KMS-11 (cell line): ENCODE measurements at regions not wholly inside any gene's neighbourhood (a gene's known extent, or its start where the extent isn't known, plus 50 kb on each side); places are given as distances from the start of the nearest gene placed in this dataset.

ENCODE experiments used
- H2AFZ ChIP-seq: fragments of 200-600 bp; sonication (generic); 2 replicates; pipeline ENCODE4 v1.6.1; 2016; ENCODE audit warnings: antibody characterized with exemption, mixed run types, low read depth
- H3K27ac ChIP-seq: fragments of 200-600 bp; sonication (generic); 2 replicates; pipeline ENCODE4 v1.6.1; 2016; ENCODE audit warnings: mild to moderate bottlenecking, mixed run types
- H3K27me3 ChIP-seq: fragments of 200-600 bp; sonication (generic); 2 replicates; pipeline ENCODE4 v1.6.1; 2017; ENCODE audit warnings: mild to moderate bottlenecking, low read depth, mixed run types, moderate library complexity; ENCODE audit not compliant: insufficient read depth
- H3K36me3 ChIP-seq: fragments of 200-600 bp; sonication (generic); 2 replicates; pipeline ENCODE4 v1.6.1; 2017; ENCODE audit warnings: mild to moderate bottlenecking, mixed run types; ENCODE audit not compliant: insufficient read depth
- H3K4me1 ChIP-seq: fragments of 200-600 bp; sonication (generic); 2 replicates; pipeline ENCODE4 v1.6.1; 2016; ENCODE audit warnings: mild to moderate bottlenecking, low read depth, mixed run types; ENCODE audit not compliant: poor library complexity, severe bottlenecking
- H3K4me2 ChIP-seq: fragments of 200-600 bp; sonication (generic); 2 replicates; pipeline ENCODE4 v1.7.0; 2016; ENCODE audit warnings: mild to moderate bottlenecking, mixed run types
- H3K4me3 ChIP-seq: fragments of 200-600 bp; sonication (generic); IDR thresholded peaks from 2 replicates; pipeline ENCODE4 v1.6.1; 2017; ENCODE audit warnings: low read depth, low read length, mixed read lengths; ENCODE audit not compliant: insufficient read depth
- H3K79me2 ChIP-seq: fragments of 200-600 bp; sonication (generic); 2 replicates; pipeline ENCODE4 v1.6.1; 2016; ENCODE audit warnings: low read depth, mixed run types; ENCODE audit not compliant: insufficient read depth
- H3K9ac ChIP-seq: fragments of 200-600 bp; sonication (generic); 2 replicates; pipeline ENCODE4 v1.6.1; 2016; ENCODE audit warnings: mild to moderate bottlenecking, mixed run types
- H4K20me1 ChIP-seq: fragments of 200-600 bp; sonication (generic); 2 replicates; pipeline ENCODE4 v1.6.1; 2016; ENCODE audit warnings: mild to moderate bottlenecking, mixed run types; ENCODE audit not compliant: insufficient read depth
- CTCF ChIP-seq: fragments of 200-600 bp; sonication (generic); conservative IDR thresholded peaks from 2 replicates; pipeline ENCODE4 v1.6.1; 2017; ENCODE audit warnings: low read depth, mild to moderate bottlenecking, antibody characterized with exemption, low read length, moderate library complexity, mixed read lengths

DNA sequence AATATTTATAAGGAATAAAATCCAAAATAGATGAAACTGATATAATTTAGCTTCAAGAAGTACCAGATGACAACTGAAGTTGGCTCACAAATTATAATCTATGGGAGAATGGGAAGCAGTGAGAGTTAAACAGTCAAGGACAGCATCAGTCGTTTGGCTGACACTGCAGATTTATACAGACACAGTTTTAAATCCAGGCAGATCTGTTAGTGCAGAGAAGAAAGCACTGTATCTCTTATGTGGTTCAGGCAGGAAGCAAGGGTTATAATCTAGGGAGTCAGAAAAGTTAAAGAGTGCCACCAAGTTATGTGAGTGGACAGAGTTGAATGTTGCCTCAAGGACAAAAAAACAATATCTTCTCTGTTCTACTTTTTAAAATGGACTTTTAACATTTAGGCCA, 880.2 kb downstream of the TSN start:
- Histone ChIP-seq H4K20me1 (no peaks in the 10 kb centered on the region), H3K27me3 (no peaks in the 10 kb centered on the region), H2AFZ (no peak overlapping the region), H3K9ac (no peak overlapping the region), H3K4me3 (no peak overlapping the region), H3K4me1 (no peaks in the 10 kb centered on the region), H3K27ac (no peak overlapping the region), H3K79me2 (no peaks in the 10 kb centered on the region), H3K36me3 (no peaks in the 10 kb centered on the region), H3K4me2 (no peak overlapping the region)
- TF ChIP-seq CTCF, result no peak

GRCh38 chr2:122636097-122636496, 880.6 kb downstream of the TSN start:
- Histone ChIP-seq H4K20me1 (no peaks in the 10 kb centered on the region), H3K9ac (no peak overlapping the region), H3K27ac (no peak overlapping the region), H3K79me2 (no peaks in the 10 kb centered on the region), H3K4me1 (no peaks in the 10 kb centered on the region), H3K4me2 (no peak overlapping the region), H2AFZ (no peak overlapping the region), H3K4me3 (no peak overlapping the region), H3K27me3 (no peaks in the 10 kb centered on the region), H3K36me3 (no peaks in the 10 kb centered on the region)
- no peak for TF ChIP-seq CTCF

GRCh38 chr2:122639176-122639575, 883.7 kb downstream of the TSN start:
- no peak overlapping the region for H2AFZ ChIP-seq
- H3K27ac ChIP-seq, result no peak overlapping the region
- no peaks in the 10 kb centered on the region for H4K20me1 ChIP-seq
- H3K4me3 ChIP-seq, result no peak overlapping the region
- no peaks in the 10 kb centered on the region for H3K79me2 ChIP-seq
- no peaks in the 10 kb centered on the region for H3K27me3 ChIP-seq
- no peak overlapping the region for H3K4me2 ChIP-seq
- no peak overlapping the region for H3K9ac ChIP-seq
- no peak for TF ChIP-seq CTCF
- H3K36me3 ChIP-seq, result no peaks in the 10 kb centered on the region
- H3K4me1 ChIP-seq, result no peaks in the 10 kb centered on the region

- Histone ChIP-seq H2AFZ (no peak overlapping the region), H3K4me3 (no peak overlapping the region), H3K27me3 (no peaks in the 10 kb centered on the region), H3K79me2 (no peaks in the 10 kb centered on the region), H3K27ac (no peak overlapping the region), H3K4me1 (no peaks in the 10 kb centered on the region), H3K4me2 (no peak overlapping the region), H3K9ac (no peak overlapping the region), H4K20me1 (no peaks in the 10 kb centered on the region), H3K36me3 (no peaks in the 10 kb centered on the region)
- TF ChIP-seq CTCF, result no peak
Observed at GRCh38 chr2:122639711-122640110, 884.3 kb downstream of the TSN start.
